ENCODE measurements at regions not wholly inside any gene's neighbourhood (a gene's known extent, or its start where the extent isn't known, plus 50 kb on each side); places are given as distances from the start of the nearest gene placed in this dataset.
"Not testable (repeated sequence)": the region's sequence is repeated elsewhere in the genome, so short reads cannot be mapped to it uniquely, and the experiment has no call there.

GRCh38 chr2:193154076-193154475 is 959.3 kb upstream of the TMEFF2 start:
- Histone ChIP-seq H3K4me2 (ENCODE audit: low read depth, low read length) (no peak overlapping the region), H3K79me2 (ENCODE audit: insufficient read depth, low read length) (no peaks in the 10 kb centered on the region), H4K20me1 (ENCODE audit: insufficient read depth, low read length) (no peaks in the 10 kb centered on the region), H3K4me1 (ENCODE audit: insufficient read depth, low read length) (no peaks in the 10 kb centered on the region), H3K9me3 (ENCODE audit: low read length) (no peaks in the 10 kb centered on the region), H3K27ac (ENCODE audit: extremely low read length, insufficient read depth, low read length) (no peak overlapping the region), H3K36me3 (replicated peaks in 1 of 2; ENCODE audit: control insufficient read depth in 1 of 2, insufficient read depth in 2 of 2, low read length in 2 of 2) (no peaks in the 10 kb centered on the region), H3K27me3 (ENCODE audit: control insufficient read depth in 1 of 2, insufficient read depth in 2 of 2, low read length in 2 of 2) (no peaks in the 10 kb centered on the region), H2AFZ (ENCODE audit: low read length) (no peak overlapping the region), H3K9ac (ENCODE audit: insufficient read depth, low read depth, low read length) (no peak overlapping the region), H3K4me3 (replicated peaks in 1 of 3; ENCODE audit: insufficient read depth in 1 of 3, low read depth in 2 of 3, low read length in 3 of 3) (no peak overlapping the region)
- no TSS peak for BruUV-seq (replicated peaks)
- ChIA-PET POLR2A (no interaction called here), CTCF (ENCODE audit: low intra/inter-chr PET ratio, low total read pairs) (no interaction called here)
- FAIRE-seq (no peak), ATAC-seq (no peak), DNase-seq (ENCODE audit: low spot score) (no peak)
- intact Hi-C loops (cut with micrococcal nuclease; ENCODE audit: unreplicated experiment), result no loop called here
- 43% methylated on average over 5 of the region's 5 CpGs for WGBS (ENCODE audit: low lambda C conversion rate)
- TF ChIP-seq ZNF792 (CRISPR knock-in tag; IDR thresholded peaks at IDR 0.05), result no peak
- TF ChIP-seq ZNF558 (CRISPR knock-in tag; IDR thresholded peaks at IDR 0.05; ENCODE audit: borderline replicate concordance), result no peak
- no peak for TF ChIP-seq TAF15 (IDR thresholded peaks at IDR 0.05; ENCODE audit: low read depth, low read length, poor library complexity, severe bottlenecking)
- TF ChIP-seq HMGA1 (CRISPR knock-in tag; conservative IDR thresholded peaks at IDR 0.05), result no peak
- in situ Hi-C loops (cut with HindIII; ENCODE audit: extremely low pct_ligation_motif_present, low pct_unique_long_range_greater_than_20kb), result no loop called here

GRCh38 chr2:193153576-193153975 is 958.8 kb upstream of the TMEFF2 start:
- no peaks in the 10 kb centered on the region for H3K36me3 ChIP-seq (replicated peaks in 1 of 2; ENCODE audit: control insufficient read depth in 1 of 2, insufficient read depth in 2 of 2, low read length in 2 of 2)
- intact Hi-C loops (cut with micrococcal nuclease; ENCODE audit: unreplicated experiment), result no loop called here
- no peaks in the 10 kb centered on the region for H3K9me3 ChIP-seq (ENCODE audit: low read length)
- ATAC-seq (no peak), FAIRE-seq (no peak), DNase-seq (ENCODE audit: low spot score) (no peak)
- no peaks in the 10 kb centered on the region for H3K4me1 ChIP-seq (ENCODE audit: insufficient read depth, low read length)
- no peak overlapping the region for H3K9ac ChIP-seq (ENCODE audit: insufficient read depth, low read depth, low read length)
- no peaks in the 10 kb centered on the region for H3K79me2 ChIP-seq (ENCODE audit: insufficient read depth, low read length)
- H3K4me2 ChIP-seq (ENCODE audit: low read depth, low read length), result no peak overlapping the region
- TF ChIP-seq, protein P1, sequence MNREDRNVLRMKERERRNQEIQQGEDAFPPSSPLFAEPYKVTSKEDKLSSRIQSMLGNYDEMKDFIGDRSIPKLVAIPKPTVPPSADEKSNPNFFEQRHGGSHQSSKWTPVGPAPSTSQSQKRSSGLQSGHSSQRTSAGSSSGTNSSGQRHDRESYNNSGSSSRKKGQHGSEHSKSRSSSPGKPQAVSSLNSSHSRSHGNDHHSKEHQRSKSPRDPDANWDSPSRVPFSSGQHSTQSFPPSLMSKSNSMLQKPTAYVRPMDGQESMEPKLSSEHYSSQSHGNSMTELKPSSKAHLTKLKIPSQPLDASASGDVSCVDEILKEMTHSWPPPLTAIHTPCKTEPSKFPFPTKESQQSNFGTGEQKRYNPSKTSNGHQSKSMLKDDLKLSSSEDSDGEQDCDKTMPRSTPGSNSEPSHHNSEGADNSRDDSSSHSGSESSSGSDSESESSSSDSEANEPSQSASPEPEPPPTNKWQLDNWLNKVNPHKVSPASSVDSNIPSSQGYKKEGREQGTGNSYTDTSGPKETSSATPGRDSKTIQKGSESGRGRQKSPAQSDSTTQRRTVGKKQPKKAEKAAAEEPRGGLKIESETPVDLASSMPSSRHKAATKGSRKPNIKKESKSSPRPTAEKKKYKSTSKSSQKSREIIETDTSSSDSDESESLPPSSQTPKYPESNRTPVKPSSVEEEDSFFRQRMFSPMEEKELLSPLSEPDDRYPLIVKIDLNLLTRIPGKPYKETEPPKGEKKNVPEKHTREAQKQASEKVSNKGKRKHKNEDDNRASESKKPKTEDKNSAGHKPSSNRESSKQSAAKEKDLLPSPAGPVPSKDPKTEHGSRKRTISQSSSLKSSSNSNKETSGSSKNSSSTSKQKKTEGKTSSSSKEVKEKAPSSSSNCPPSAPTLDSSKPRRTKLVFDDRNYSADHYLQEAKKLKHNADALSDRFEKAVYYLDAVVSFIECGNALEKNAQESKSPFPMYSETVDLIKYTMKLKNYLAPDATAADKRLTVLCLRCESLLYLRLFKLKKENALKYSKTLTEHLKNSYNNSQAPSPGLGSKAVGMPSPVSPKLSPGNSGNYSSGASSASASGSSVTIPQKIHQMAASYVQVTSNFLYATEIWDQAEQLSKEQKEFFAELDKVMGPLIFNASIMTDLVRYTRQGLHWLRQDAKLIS (CRISPR knock-in tag; IDR thresholded peaks at IDR 0.05), result no peak
- TF ChIP-seq DMAP1 (CRISPR knock-in tag; IDR thresholded peaks at IDR 0.05) (no peak), ZNF431 (CRISPR knock-in tag; IDR thresholded peaks at IDR 0.05; ENCODE audit: borderline replicate concordance, low read depth) (no peak), KLF15 (CRISPR knock-in tag; IDR thresholded peaks at IDR 0.05; ENCODE audit: borderline replicate concordance) (no peak)
- ChIA-PET CTCF (ENCODE audit: low intra/inter-chr PET ratio, low total read pairs) (no interaction called here), POLR2A (no interaction called here)
- H2AFZ ChIP-seq (ENCODE audit: low read length), result no peak overlapping the region
- no peak overlapping the region for H3K4me3 ChIP-seq (replicated peaks in 1 of 3; ENCODE audit: insufficient read depth in 1 of 3, low read depth in 2 of 3, low read length in 3 of 3)
- 4% methylated on average over 2 of the region's 2 CpGs for WGBS (ENCODE audit: low lambda C conversion rate)
- H3K27me3 ChIP-seq (ENCODE audit: control insufficient read depth in 1 of 2, insufficient read depth in 2 of 2, low read length in 2 of 2), result no peaks in the 10 kb centered on the region
- in situ Hi-C loops (cut with HindIII; ENCODE audit: extremely low pct_ligation_motif_present, low pct_unique_long_range_greater_than_20kb), result no loop called here
- H4K20me1 ChIP-seq (ENCODE audit: insufficient read depth, low read length), result no peaks in the 10 kb centered on the region
- no TSS peak for BruUV-seq (replicated peaks)
- no peak overlapping the region for H3K27ac ChIP-seq (ENCODE audit: extremely low read length, insufficient read depth, low read length)

- H3K9ac ChIP-seq (ENCODE audit: insufficient read depth, low read depth, low read length); FAIRE-seq; H3K4me3 ChIP-seq (replicated peaks in 1 of 3; ENCODE audit: insufficient read depth in 1 of 3, low read depth in 2 of 3, low read length in 3 of 3); ATAC-seq; in situ Hi-C loops (cut with HindIII; ENCODE audit: extremely low pct_ligation_motif_present, low pct_unique_long_range_greater_than_20kb); H3K36me3 ChIP-seq (replicated peaks in 1 of 2; ENCODE audit: control insufficient read depth in 1 of 2, insufficient read depth in 2 of 2, low read length in 2 of 2); H3K4me1 ChIP-seq (ENCODE audit: insufficient read depth, low read length); H4K20me1 ChIP-seq (ENCODE audit: insufficient read depth, low read length); POLR2A ChIA-PET; H3K4me2 ChIP-seq (ENCODE audit: low read depth, low read length); H3K27me3 ChIP-seq (ENCODE audit: control insufficient read depth in 1 of 2, insufficient read depth in 2 of 2, low read length in 2 of 2); H3K79me2 ChIP-seq (ENCODE audit: insufficient read depth, low read length); BruUV-seq (replicated peaks); H3K27ac ChIP-seq (ENCODE audit: extremely low read length, insufficient read depth, low read length); H2AFZ ChIP-seq (ENCODE audit: low read length); DNase-seq (ENCODE audit: low spot score); CTCF ChIA-PET (ENCODE audit: low intra/inter-chr PET ratio, low total read pairs); intact Hi-C loops (cut with micrococcal nuclease; ENCODE audit: unreplicated experiment): not testable (repeated sequence)
- WGBS (ENCODE audit: low lambda C conversion rate), result 63% methylated on average over 5 of the region's 5 CpGs
- peaks cover 29% of the 10 kb centered on the region for H3K9me3 ChIP-seq (ENCODE audit: low read length)
Measured at GRCh38 chr2:193142467-193142866, 947.7 kb upstream of the TMEFF2 start.
